NOMO-1 treated with dmso at 0.1 percent for 144 hours (cell line): ENCODE measurements at regions not wholly inside any gene's neighbourhood (a gene's known extent, or its start where the extent isn't known, plus 50 kb on each side); places are given as distances from the start of the nearest gene placed in this dataset.
"Not testable (repeated sequence)": the region's sequence is repeated elsewhere in the genome, so short reads cannot be mapped to it uniquely, and the experiment has no call there.

ENCODE experiments used
- DNase-seq: peaks from one replicate; lab custom pipeline; 2025; ENCODE audit not compliant: unreplicated experiment; lab: John Stamatoyannopoulos, UW

- no peak for DNase-seq
These were observed 180.2 kb upstream of the SOX6 start for GRCh38 chr11:16536513-16536912.

GRCh38 chr11:16528639-16529038 lies 172.3 kb upstream of the SOX6 start:
- DNase-seq: no peak

GRCh38 chr11:16527525-16528246 lies 171.3 kb upstream of the SOX6 start:
- DNase-seq: no peak

- DNase-seq: no peak
These were observed 170.6 kb upstream of the SOX6 start for GRCh38 chr11:16526947-16527346.

- not testable (repeated sequence) for DNase-seq
These were observed 164.4 kb upstream of the SOX6 start for GRCh38 chr11:16520713-16521112.

- DNase-seq: no peak
These were observed 156.5 kb upstream of the SOX6 start for GRCh38 chr11:16512899-16513241.

- no peak for DNase-seq
These were observed 156.0 kb upstream of the SOX6 start for GRCh38 chr11:16512198-16512898.

- no peak for DNase-seq
These were observed 155.1 kb upstream of the SOX6 start for GRCh38 chr11:16511116-16512114.

- DNase-seq: no peak
These were observed 149.1 kb upstream of the SOX6 start for GRCh38 chr11:16505481-16505880.

GRCh38 chr11:16503891-16504290 lies 147.5 kb upstream of the SOX6 start:
- DNase-seq: not testable (repeated sequence)

GRCh38 chr11:16494918-16495691 lies 138.8 kb upstream of the SOX6 start:
- no peak for DNase-seq

- no peak for DNase-seq
These were observed 128.1 kb upstream of the SOX6 start for GRCh38 chr11:16484434-16484833.

- no peak for DNase-seq
These were observed 118.3 kb upstream of the SOX6 start for GRCh38 chr11:16474659-16475058.

GRCh38 chr11:16469968-16470367 lies 113.6 kb upstream of the SOX6 start:
- DNase-seq: no peak

- no peak for DNase-seq
These were observed 112.5 kb upstream of the SOX6 start for GRCh38 chr11:16468735-16469453.

- DNase-seq: no peak
These were observed 104.2 kb upstream of the SOX6 start for GRCh38 chr11:16460508-16460907.

- DNase-seq: no peak
These were observed 100.0 kb upstream of the SOX6 start for GRCh38 chr11:16456366-16456765.

GRCh38 chr11:16454289-16454863 lies 98.0 kb upstream of the SOX6 start:
- no peak for DNase-seq

- no peak for DNase-seq
These were observed 91.9 kb upstream of the SOX6 start for GRCh38 chr11:16448123-16448717.
